ENCODE measurements at regions not wholly inside any gene's neighbourhood (a gene's known extent, or its start where the extent isn't known, plus 50 kb on each side); places are given as distances from the start of the nearest gene placed in this dataset.

DNA sequence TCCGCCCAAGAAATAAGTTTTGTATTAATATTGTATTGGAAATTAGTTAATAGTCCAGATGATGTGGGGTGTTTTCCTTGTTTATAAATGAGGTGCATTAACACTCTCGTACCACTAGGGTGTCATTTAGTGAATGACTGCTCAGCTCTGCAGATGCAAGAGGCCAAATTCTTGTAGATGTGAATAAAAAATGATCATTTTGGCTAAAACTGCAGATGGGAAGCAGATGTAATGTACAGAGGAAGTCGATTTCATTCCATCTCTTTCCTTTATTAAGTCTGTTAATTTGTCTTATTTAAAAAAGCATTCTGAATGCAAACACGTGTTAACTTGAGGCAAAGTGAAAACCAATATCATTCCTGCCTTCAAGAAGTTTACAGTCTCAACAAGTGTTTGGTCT is 108.1 kb downstream of the DHX15 start:
- DNase-seq (ENCODE audit: low spot score), result peak; percentile 56

DNA sequence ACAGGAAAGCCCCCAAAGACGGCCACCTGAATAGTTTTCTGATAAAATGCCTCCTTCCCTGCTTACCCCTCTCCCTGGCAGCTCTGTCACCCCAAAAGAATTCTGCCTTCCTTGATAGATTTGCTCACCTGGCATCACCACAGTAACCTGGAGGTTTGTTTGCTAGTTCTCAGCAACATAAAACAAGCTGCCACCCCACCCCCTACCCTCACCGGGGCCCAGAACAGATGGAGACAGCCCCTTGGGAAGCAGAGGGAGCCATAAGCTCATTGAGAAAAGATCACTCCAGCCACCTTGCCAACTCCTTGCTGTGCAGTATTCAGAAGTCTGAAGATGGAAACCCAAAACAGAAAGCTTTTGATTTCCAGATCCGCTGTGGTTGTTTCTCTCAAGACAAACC is 108.6 kb downstream of the DHX15 start:
- DNase-seq (ENCODE audit: low spot score), result no peak

DNA sequence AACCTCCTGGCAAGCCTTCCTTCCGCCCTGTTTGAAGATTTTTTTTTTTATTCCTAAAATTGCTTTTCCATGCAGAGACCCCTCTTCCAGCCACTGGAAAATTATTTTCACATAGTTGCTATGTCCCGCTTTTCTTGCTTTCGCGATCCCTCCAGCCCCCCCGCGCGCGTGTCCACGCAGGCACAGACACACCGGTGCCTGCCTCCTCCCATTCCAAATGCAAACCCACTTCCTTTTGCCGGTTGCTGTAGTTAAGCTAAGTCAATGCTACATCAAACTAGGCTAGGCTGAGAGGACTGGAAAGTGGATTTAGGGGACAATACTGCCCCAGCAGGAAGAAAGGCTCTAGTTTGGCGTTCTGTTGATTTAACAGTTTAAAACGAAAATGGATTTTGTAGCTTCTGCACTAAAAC is 111.0 kb downstream of the DHX15 start:
- peak; percentile 31 for DNase-seq (ENCODE audit: low spot score)

DNA sequence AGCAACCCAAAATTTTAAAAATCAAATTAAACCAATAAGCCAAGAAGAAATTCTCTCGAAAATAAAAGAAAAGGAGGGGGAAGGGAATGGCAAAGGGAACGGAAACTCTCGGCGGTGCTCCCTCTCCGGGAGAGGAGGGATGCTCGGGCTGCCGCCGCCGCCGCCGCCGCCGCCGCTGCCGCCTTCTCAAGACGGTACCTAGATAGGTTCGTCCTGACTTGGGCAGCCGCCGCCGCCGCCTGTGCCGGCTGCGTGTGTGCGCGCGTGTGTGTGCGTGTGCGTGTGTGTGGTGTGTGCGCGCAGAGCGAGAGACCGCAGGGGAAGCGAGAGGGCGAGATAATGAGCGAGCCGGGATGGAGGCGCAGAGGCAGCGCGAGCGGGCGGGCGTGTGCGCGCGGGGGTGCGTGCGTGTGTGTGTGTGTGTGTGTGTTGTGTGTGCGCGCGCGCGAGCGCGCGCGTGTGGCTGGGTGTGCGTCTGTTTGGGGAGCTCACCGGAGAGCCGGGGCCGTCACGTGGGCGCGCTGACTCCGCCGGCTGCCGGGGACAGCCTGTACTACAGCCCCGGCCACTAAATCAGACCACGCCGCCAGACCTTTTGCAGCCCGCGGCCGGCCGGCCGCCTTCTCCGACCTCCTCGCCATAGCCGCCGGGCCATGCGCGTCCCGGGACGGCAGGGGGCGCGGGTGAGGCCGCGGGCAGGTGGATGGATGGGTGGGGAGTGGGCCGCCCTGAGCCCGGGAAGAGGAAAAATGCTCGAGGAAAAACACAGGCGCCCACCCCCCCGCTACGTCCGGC is 111.6 kb downstream of the DHX15 start:
- peak; percentile 90 for DNase-seq (ENCODE audit: low spot score)

DNA sequence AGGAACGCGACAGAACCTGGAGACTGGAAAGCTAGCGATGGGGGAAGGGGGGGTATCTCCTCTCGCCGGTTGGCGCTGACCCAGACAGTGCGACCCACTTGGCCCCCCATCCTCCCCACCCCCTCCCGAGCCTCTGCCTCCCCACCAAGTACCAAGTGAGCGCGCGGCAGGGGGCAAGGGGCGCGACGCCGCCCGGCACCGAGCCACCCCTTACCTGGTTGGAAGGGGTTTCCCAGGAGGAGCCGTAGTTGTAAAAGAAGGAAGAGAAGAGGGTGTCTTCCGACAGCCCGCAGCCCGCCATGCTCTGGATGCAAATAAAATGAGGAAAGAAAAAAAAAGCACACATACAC is 112.2 kb downstream of the DHX15 start:
- DNase-seq (ENCODE audit: low spot score), result no peak

DNA sequence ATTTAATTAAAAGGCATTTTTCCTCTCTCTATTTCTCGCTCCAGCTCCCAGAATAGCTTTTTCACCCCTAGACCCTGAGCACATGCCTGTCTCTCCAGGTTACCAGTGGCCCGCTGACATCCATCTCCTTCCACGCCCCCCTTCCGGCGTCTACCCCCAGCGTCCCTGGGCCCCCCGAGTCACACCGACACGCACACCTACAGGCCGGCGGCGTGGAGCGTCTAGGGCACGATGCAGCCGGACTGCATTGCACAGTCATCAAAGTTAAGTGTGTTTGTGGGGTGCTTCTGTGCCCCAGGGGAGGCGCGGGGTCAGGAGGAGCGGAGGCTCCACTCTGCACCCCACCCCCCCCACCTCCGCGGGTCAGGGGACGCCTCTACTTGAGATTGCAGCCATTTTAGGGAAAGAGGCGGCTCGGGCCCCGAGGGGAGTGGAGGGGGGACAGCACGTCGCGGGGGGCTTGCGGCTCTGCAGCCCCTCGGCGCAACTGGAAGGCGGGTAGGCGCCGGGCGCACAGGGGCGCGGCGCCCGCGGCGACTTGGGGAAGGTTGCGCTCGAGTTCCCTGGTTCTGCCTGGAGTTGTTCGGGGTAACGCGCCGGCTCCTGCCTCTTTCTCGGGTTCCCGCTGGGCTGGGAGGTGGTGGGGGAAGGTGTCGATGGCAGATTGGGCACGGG is 112.7 kb downstream of the DHX15 start:
- DNase-seq (ENCODE audit: low spot score), result peak; percentile 33

DNA sequence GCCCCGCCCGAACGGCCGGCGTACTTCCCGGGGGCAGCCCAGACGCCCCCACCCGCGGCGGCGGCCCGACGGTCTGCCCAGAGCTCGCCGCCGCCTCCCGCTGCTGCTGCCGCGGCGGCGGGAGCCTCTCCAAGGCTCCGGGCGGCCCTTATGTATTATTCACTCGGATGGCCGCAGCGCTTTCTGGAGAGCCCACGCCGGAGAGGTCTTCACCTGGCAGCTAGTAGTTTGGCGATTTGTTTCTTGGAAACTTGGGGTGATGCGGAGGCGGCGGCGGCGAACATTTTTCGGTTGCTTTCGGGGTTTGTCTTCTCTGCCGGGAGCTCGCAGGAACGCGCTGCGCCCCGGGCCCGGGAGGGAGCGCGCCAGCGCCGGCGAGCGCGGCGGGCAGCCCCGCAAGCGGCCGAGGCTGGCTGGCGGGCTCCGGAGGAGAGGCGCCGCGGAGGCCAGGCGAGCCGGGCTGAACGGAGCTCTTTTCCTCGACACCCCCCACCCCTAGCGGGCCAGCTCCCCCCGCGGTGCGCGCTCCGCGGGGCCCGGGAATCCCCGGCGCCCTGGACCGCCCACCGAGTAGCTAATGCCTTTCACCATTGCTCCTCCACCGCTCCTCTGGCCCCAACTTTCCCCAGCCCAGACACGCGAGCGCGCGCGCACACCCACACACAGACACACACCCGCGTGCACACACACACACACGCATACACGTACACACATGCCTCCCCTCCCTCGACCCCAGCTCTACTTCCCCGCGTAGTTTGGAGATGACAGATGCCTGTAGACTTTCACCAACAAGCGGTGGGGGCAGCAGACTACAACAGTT is 113.5 kb downstream of the DHX15 start:
- DNase-seq (ENCODE audit: low spot score), result peak; percentile 62

DNA sequence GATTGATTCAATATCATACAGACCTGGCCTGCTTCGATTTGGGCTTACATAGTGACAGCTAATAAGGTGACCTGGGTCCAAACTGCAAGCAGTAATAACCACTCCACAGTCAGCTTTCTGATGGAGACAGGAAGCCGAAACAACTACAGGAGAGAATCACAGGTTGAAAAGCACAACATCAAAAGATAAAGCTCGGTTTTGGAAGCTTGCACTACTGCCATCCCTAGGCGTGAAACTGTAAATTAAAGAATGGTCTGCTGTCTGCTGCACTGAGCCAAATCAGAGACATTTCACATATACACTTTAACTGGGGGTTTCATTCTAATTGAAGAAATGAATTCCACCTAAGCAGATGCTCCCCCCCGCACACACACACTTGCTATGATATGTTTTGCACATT is 116.3 kb downstream of the DHX15 start:
- no peak for DNase-seq (ENCODE audit: low spot score)

DNA sequence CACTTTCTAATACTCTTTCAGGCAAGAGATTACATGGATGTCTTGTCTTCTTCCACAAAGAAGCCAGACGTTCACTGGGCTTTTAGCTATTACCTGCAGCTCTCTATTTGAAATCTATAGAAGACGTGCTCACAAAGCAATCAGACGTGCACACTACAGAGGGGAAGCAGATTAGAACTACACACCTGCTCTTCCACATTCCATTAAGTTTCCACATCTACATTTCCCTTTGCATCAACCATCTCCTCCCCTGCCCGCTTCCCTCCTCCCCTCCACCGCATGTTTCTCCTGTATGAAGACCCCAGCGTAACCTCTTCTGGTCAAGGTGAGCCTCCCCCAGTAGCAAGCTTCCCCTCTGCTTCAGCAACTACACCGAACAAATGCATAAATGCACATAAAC is 119.8 kb downstream of the DHX15 start:
- no peak for DNase-seq (ENCODE audit: low spot score)

DNA sequence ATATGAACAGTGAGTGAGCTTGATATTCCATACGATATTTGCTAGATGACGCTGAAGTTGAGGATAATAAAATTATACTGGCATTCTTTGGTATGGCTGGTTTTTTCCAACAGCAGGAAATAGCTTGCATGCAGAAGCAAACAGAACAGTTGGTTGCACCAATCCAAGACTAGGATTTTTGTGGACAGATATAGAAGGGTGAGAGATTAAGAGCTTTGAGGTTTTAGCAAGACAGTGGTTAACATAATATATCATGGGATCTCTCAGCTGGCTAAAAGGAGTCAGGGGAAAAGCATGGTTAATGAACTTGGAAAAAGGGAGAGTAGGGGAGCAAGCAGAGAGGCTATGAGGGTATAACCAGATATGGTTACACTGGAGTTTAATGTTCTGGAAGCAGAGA is 127.9 kb downstream of the DHX15 start:
- no peak for DNase-seq (ENCODE audit: low spot score)

DNA sequence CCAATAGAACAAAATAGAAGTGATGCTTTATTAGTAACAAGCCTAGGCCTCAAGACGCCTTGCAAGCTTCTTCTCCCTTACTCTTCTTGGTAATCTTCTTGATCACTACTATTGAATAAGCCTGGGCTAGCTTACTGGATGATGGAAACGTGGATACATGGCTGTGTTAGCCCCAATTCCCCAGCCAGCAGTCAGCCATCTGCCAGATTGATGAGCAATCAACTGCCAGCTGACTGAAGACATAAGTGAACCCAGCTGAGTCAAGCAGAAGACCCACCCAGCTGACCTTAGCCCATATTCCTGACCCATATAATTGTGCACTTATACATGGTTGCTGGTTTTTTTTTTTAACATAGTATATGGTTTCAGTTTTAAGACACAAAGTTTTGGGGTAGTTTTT is 130.4 kb downstream of the DHX15 start:
- no peak for DNase-seq (ENCODE audit: low spot score)

DNA sequence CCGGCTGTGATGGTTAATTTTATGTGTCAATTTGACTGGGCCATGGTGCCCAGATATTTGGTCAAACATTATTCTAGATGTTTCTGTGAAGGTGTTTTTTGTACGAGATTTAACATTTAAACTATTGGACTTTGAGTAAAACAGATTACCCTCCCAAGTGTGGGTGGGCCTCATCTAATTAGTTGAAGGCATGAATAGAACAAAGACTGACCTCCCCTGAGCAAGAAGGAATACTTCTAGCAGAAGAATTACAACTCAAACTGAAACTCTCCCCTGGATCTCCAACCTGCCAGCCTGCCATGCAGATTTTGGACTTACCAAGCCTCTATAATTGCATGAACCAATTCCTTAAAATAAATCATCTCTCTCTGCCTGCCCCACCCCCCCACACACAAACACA is 132.5 kb downstream of the DHX15 start:
- no peak for DNase-seq (ENCODE audit: low spot score)

DNA sequence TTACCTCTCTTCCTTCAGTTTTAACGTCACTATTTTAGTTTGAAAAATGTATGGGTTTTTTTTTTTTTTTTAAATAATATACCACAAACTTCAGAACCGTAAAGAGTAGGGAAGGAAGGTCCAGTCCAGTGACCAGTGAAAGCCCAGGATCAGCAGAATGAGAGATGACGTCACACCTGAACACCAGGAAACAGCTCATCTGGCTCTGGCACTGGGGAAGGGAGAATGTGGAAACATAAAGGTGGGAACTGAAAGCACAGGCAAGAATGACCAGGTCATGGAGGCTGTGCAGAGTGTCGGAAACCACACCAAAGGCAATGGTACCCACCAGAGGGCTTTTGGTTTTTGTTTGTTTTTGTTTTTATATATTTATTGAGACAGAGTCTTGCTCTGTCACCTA is 141.2 kb downstream of the DHX15 start:
- no peak for DNase-seq (ENCODE audit: low spot score)

DNA sequence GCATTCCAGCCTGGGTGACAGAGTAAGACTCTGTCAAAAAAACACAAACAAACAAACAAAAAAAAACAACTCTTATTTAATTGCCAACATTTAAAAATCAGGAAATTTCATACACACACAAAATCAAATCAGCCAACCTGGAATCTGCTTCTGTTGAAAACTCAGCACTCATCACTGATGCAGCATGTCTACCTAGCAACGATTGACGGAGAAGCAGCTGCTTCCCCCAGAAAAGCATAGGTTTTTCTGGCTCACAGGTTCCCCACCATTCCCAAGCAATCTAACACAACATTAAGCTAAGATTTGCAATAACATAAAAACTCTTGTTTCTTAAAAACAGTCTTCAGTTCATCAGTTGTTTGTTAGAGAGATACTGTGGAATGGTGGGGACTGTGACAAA is 143.6 kb downstream of the DHX15 start:
- DNase-seq (ENCODE audit: low spot score), result no peak

DNA sequence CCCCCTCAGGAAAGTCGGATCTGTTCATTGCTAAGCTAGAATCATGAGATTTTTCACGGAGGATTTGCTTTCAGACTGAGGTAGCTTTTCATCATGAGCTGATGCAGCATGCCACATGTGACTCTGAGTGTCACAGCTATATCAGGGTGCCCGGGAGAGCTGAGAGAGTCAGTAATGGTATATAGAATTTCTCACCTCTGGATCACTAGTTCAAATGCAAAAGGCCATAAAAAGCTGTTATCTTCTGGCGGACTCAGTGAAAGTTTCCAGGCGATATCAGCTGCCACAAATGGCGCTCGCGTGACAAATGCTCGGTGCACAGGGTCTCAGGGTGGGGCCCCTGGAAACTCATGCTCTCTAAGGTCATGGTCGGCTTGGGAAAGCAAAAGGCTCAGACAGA is 150.1 kb downstream of the DHX15 start:
- DNase-seq (ENCODE audit: low spot score), result no peak

DNA sequence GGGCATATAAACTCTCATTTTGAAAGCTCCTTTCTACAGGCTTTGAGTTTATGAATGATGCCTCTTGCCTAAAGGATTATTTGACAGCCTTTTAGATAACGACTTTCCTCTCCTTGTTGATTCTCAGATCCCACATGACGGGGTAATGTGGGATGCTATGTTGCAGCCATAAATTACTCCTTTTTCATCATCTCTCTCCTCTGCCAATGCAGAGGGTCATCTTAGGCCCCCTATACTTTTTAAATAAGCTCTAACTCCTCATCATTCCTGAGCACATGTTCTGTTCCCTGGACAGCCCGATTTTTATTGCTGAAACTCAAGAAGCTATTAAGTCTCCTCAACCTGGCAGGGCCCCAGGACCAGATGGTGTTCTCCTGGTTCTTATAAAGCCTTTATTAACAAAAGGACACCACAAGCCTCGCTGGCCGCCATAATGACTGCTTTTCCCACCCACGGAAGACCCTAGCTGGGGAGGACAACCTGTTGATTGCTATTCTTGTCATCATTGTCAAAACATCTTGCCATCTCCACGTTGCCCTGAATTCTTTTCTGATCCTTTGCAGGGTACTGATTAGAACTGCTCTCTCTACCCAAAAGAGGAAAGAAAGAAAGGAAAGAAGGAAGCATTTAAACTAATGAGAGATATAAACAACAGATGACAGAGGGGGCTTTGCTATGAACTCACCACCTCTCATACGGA is 150.7 kb downstream of the DHX15 start:
- DNase-seq (ENCODE audit: low spot score), result no peak

DNA sequence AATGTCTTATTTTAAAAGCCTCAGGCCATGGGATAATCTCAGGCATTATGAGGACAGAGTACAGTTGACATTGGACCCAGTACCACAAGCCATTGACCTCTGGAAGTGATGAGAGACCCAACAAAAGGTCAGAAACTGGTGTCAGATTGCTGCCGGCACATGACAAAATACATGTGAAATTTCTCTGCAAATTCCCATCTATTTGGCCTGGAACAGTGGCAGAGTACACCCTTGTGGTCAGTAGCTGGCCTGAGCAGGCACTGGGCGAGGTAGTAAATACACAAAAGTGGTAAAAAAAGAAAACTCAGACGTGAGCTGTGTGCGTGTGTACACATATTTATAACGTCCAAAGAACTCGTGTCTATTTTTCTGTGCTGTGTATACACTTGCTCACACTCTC is 155.5 kb downstream of the DHX15 start:
- no peak for DNase-seq (ENCODE audit: low spot score)

DNA sequence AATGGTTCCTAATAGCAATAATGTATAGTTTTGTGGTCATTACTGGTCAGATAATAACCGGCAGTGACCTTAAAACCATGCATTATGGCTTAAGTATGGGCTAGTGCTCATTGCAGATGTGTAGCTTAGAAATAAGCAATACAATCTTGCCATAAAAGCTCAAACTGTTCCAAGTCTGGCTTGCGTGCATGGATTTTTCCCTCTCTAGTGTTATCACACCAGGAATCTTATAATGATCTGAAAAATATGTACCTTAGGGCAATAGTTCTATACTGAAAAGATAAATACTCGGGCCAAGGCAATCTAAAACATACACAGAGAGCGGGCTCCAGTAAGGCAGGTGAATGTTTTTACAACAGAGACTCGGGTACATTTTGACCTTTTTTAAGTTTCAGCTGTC is 157.8 kb downstream of the DHX15 start:
- DNase-seq (ENCODE audit: low spot score), result no peak

DNA sequence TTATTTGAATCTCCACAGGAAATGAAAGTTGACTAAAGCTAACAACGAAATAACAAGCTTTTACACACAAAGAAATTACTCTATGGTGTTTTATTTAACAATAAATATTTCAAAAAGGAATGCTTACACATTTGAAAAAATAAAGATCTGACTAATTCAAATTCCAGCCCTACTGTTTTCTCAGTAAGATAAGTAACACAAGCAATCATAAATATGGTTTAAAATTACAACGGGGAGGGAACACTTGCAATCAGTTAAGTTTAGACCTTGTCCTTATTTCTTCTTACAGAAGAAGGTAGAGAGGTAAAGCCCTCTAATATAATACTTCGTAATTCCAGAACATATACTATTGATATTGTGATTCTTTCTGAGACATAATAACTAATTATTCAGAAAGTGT is 158.5 kb downstream of the DHX15 start:
- no peak for DNase-seq (ENCODE audit: low spot score)

DNA sequence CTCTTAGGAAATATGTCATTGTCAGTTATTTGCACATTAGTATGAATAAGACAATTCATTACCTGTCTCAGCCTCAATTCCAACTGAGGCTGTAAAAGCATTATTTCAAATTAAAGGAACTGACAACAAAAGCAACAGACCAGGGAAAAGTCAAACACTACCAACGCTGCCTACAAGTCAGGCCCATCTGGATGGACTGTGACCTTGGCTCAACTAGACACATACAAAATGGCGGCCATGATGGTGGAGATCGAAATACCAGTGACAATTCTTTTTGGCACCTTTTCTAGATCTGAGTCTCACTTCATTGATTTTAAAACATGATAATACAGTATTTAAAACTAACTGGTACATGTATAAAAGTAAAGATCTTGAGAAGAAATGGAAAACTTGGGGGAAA is 160.7 kb downstream of the DHX15 start:
- no peak for DNase-seq (ENCODE audit: low spot score)

DNA sequence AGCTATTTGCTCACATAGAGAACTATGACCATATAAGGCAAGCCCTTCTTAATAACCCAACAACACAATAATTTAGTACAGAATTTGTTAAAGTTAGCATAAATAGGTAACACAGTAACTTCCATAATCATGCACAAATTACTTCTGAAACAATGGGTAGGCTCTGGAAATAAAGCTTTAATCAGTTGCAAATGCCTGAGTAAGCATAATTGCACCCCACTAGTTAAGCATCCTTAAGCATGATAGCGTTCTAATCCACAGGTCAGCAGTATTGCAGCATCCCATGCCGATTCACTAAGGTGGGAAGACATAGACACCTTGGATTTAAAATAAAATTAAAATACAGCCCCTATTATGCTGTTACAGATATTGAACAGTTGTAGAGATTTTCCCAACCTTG is 161.7 kb downstream of the DHX15 start:
- DNase-seq (ENCODE audit: low spot score), result no peak

Measured in AG20443 (cell line).